ENCODE measurements at regions not wholly inside any gene's neighbourhood (a gene's known extent, or its start where the extent isn't known, plus 50 kb on each side); places are given as distances from the start of the nearest gene placed in this dataset.

GRCh38 chr7:142414915-142415314, 157.1 kb upstream of the PRSS58 start:
- TF ChIP-seq CTCF (conservative IDR thresholded peaks at IDR 0.05; ENCODE audit: low read depth, low read length), result no peak
- TF ChIP-seq EZH2 (IDR thresholded peaks at IDR 0.05; ENCODE audit: borderline replicate concordance, low read depth, low read length, poor library complexity, severe bottlenecking), result no peak
